Mucosa of stomach (tissue), 1 donor: ENCODE measurements at regions not wholly inside any gene's neighbourhood (a gene's known extent, or its start where the extent isn't known, plus 50 kb on each side); places are given as distances from the start of the nearest gene placed in this dataset.

Source experiments
- H3K27me3 ChIP-seq: one replicate; pipeline ENCODE4 v1.7.0; 2013; ENCODE audit warnings: mild to moderate bottlenecking, low read length; ENCODE audit not compliant: control insufficient read depth, insufficient read depth
- H3K36me3 ChIP-seq: one replicate; pipeline ENCODE4 v1.7.0; 2013; ENCODE audit warnings: low read length; ENCODE audit not compliant: control insufficient read depth, insufficient read depth
- H3K4me1 ChIP-seq: one replicate; pipeline ENCODE4 v1.7.0; 2013; ENCODE audit warnings: mild to moderate bottlenecking, low read length; ENCODE audit not compliant: control insufficient read depth, insufficient read depth
- H3K4me3 ChIP-seq: one replicate; pipeline ENCODE4 v1.7.0; 2013; ENCODE audit warnings: low read length
- H3K9ac ChIP-seq: one replicate; pipeline ENCODE4 v1.7.0; 2013; ENCODE audit warnings: mild to moderate bottlenecking, low read length, moderate library complexity
- H3K9me3 ChIP-seq: one replicate; pipeline ENCODE4 v1.7.0; 2013; ENCODE audit warnings: mild to moderate bottlenecking, low read length, moderate library complexity; ENCODE audit not compliant: control insufficient read depth
- donor health status: Pancreatic carcinoma.

GRCh38 chr17:79246225-79247190 is 171.9 kb downstream of the ENGASE start:
- H3K4me1 ChIP-seq = no peaks in the 10 kb centered on the region
- H3K27me3 ChIP-seq = peaks cover 4% of the 10 kb centered on the region
- no peaks in the 10 kb centered on the region for H3K9me3 ChIP-seq
- H3K36me3 ChIP-seq = no peaks in the 10 kb centered on the region
- H3K4me3 ChIP-seq = no peak overlapping the region
- no peak overlapping the region for H3K9ac ChIP-seq

- Histone ChIP-seq H3K9me3 (no peaks in the 10 kb centered on the region), H3K27me3 (peaks cover 4% of the 10 kb centered on the region), H3K36me3 (no peaks in the 10 kb centered on the region), H3K9ac (no peak overlapping the region), H3K4me3 (no peak overlapping the region), H3K4me1 (no peaks in the 10 kb centered on the region)
Observed at GRCh38 chr17:79244665-79245064, 170.0 kb downstream of the ENGASE start.

- H3K4me3 ChIP-seq = no peak overlapping the region
- H3K36me3 ChIP-seq = no peaks in the 10 kb centered on the region
- peaks cover 4% of the 10 kb centered on the region for H3K27me3 ChIP-seq
- no peaks in the 10 kb centered on the region for H3K9me3 ChIP-seq
- H3K4me1 ChIP-seq = no peaks in the 10 kb centered on the region
- H3K9ac ChIP-seq = no peak overlapping the region
Observed at GRCh38 chr17:79243996-79244395, 169.4 kb downstream of the ENGASE start.

GRCh38 chr17:79243603-79243990 is 169.0 kb downstream of the ENGASE start:
- Histone ChIP-seq H3K27me3 (peaks cover 4% of the 10 kb centered on the region), H3K4me3 (no peak overlapping the region), H3K4me1 (no peaks in the 10 kb centered on the region), H3K9ac (no peak overlapping the region), H3K9me3 (no peaks in the 10 kb centered on the region), H3K36me3 (no peaks in the 10 kb centered on the region)

- Histone ChIP-seq H3K36me3 (no peaks in the 10 kb centered on the region), H3K4me1 (no peaks in the 10 kb centered on the region), H3K4me3 (no peak overlapping the region), H3K9ac (no peak overlapping the region), H3K27me3 (peaks cover 4% of the 10 kb centered on the region), H3K9me3 (no peaks in the 10 kb centered on the region)
Observed at GRCh38 chr17:79242873-79243602, 168.4 kb downstream of the ENGASE start.

GRCh38 chr17:79242393-79242792 is 167.8 kb downstream of the ENGASE start:
- H3K4me1 ChIP-seq = no peaks in the 10 kb centered on the region
- H3K27me3 ChIP-seq = no peaks in the 10 kb centered on the region
- no peaks in the 10 kb centered on the region for H3K9me3 ChIP-seq
- H3K36me3 ChIP-seq = no peaks in the 10 kb centered on the region
- H3K9ac ChIP-seq = no peak overlapping the region
- no peak overlapping the region for H3K4me3 ChIP-seq

GRCh38 chr17:79241616-79242015 is 167.0 kb downstream of the ENGASE start:
- Histone ChIP-seq H3K4me3 (no peak overlapping the region), H3K36me3 (no peaks in the 10 kb centered on the region), H3K27me3 (no peaks in the 10 kb centered on the region), H3K9ac (no peak overlapping the region), H3K9me3 (no peaks in the 10 kb centered on the region), H3K4me1 (no peaks in the 10 kb centered on the region)

GRCh38 chr17:79239205-79239604 is 164.6 kb downstream of the ENGASE start:
- no peaks in the 10 kb centered on the region for H3K36me3 ChIP-seq
- no peak overlapping the region for H3K4me3 ChIP-seq
- H3K27me3 ChIP-seq = no peaks in the 10 kb centered on the region
- no peak overlapping the region for H3K9ac ChIP-seq
- H3K9me3 ChIP-seq = no peaks in the 10 kb centered on the region
- no peaks in the 10 kb centered on the region for H3K4me1 ChIP-seq

GRCh38 chr17:79237448-79238053 is 162.9 kb downstream of the ENGASE start:
- Histone ChIP-seq H3K9ac (no peak overlapping the region), H3K9me3 (no peaks in the 10 kb centered on the region), H3K36me3 (no peaks in the 10 kb centered on the region), H3K4me1 (no peaks in the 10 kb centered on the region), H3K4me3 (no peak overlapping the region), H3K27me3 (no peaks in the 10 kb centered on the region)

- Histone ChIP-seq H3K27me3 (no peaks in the 10 kb centered on the region), H3K9ac (no peak overlapping the region), H3K36me3 (no peaks in the 10 kb centered on the region), H3K4me1 (no peaks in the 10 kb centered on the region), H3K4me3 (no peak overlapping the region), H3K9me3 (no peaks in the 10 kb centered on the region)
Observed at GRCh38 chr17:79235808-79236207, 161.2 kb downstream of the ENGASE start.

GRCh38 chr17:79233916-79234551 is 159.4 kb downstream of the ENGASE start:
- Histone ChIP-seq H3K4me1 (no peaks in the 10 kb centered on the region), H3K9ac (no peak overlapping the region), H3K4me3 (no peak overlapping the region), H3K9me3 (no peaks in the 10 kb centered on the region), H3K36me3 (no peaks in the 10 kb centered on the region), H3K27me3 (no peaks in the 10 kb centered on the region)
